Pons (tissue), 1 donor: ENCODE measurements at regions not wholly inside any gene's neighbourhood (a gene's known extent, or its start where the extent isn't known, plus 50 kb on each side); places are given as distances from the start of the nearest gene placed in this dataset.
"Not testable (repeated sequence)": the region's sequence is repeated elsewhere in the genome, so short reads cannot be mapped to it uniquely, and the experiment has no call there.

Experiments
- DNase-seq: peaks from one replicate; pipeline ENCODE4 v3.0.0-alpha.2; 2016; ENCODE audit warnings: low spot score

GRCh38 chr5:12570688-12571087 lies 666.4 kb upstream of the CTNND2 start:
- no peak for DNase-seq

DNA sequence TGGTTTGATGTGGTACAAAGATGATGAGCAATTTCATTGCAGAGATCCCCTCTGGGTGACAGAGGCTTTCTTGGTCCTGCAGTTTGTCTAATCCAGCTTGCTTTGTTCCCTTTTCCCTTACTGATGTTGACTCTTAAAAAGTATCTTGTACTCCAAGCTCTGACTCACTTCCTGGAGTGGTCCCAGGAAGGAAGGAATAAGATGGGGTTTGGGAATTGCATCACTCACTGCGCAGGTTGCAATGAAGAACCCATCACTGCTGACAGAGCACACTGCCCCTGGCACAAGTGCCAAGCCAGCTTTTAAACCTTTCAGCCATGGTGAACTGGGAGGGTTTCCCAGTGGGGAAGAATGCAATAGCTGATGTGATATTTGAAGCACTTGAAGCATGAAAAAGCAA lies 662.2 kb upstream of the CTNND2 start:
- no peak for DNase-seq

DNA sequence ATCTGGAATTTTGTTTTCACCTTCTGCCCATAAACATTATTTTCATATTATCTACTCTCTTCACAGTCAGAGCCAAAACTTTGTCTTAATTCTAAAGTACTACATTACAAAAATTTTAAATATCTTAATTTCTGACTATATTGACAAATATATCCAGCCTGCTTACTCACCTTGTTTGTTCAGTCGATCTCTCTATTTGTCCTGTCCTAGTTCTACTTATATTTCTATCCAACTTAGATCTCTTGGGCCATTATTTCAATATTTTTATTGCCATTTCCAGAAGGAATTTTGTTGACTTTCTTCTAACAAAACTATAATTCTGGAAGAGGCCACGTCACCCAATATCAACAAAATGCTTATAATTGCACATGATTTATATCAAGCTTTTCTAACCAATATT lies 652.8 kb upstream of the CTNND2 start:
- no peak for DNase-seq

DNA sequence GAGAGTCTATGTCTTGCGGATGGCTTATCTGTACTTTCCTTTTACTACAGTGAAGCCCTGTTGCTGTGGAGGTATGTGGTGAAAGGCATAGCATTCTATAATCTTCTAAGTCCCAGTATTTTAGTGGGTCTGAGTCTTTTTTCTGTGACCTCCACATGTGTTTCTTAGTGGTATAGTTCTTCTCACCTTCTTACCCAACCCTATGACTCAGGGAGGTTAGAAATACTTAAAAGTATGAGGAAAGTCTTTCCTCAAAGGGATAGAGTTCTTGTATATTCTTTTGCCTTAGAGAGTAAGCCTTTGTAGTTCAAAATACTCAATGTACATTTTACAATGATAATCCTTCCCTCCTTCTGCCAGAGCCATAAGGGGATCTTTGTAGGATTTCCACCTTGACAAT lies 621.9 kb upstream of the CTNND2 start:
- no peak for DNase-seq

- DNase-seq: no peak
Observed at GRCh38 chr5:12522116-12522515, 617.9 kb upstream of the CTNND2 start.

DNA sequence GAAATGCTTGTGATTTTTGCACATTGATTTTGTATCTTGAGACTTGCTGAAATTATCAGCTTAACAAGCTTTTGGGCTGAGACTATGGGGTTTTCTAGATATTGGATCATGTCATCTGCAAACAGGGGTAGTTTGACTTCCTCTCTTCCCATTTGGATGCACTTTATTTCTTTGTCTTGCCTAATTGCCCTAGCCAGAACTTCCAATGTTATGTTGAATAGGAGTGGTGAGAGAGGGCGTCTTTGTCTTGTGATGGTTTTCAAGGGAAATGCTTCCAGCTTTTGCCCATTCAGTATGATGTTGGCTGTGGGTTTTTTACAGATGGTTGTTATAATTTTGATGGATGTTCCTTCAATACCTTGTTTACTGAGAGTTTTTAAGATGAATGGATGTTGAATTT lies 600.7 kb upstream of the CTNND2 start:
- not testable (repeated sequence) for DNase-seq

DNA sequence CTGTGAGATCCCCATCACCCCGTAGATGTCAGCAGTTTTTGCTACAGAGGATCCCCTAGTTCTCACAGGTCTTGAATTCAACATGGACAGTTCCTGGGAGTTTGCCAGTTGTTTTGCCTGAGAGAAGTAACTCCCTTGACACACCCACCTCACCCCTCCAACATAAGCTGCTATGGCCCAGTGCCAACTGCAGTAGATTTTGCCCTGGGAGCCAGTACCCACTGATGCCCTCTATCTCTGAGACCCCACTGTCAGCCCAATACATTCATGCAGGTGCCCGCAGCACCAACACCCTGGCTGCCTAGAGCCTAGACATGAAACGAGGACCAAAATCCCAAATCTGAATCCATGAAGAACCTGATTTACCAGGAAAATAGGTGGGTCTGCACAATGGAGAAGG lies 583.9 kb upstream of the CTNND2 start:
- no peak for DNase-seq

- no peak for DNase-seq
Observed at GRCh38 chr5:12480487-12480886, 576.2 kb upstream of the CTNND2 start.

- no peak for DNase-seq
Observed at GRCh38 chr5:12477554-12477953, 573.3 kb upstream of the CTNND2 start.

DNA sequence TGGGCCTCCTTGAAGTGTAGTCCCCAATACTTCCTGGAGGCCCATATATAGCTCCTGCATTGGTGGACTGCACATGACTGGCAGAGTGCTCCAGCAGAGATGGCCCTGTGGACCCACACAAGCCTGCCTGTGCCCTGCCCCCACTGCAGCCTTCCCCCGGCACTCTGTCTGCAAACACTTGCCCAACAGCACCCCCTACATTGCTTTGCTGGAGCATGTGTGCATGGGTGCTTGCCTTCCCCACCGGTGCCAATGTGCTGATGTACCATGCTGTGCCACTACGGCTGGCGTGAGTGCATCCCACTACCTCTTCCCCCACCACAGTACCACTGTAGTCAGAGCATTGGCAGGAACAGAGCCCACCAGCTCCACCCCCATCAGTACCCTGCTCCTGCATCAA lies 563.6 kb upstream of the CTNND2 start:
- DNase-seq: no peak

GRCh38 chr5:12460493-12461261 lies 556.4 kb upstream of the CTNND2 start:
- DNase-seq: no peak

DNA sequence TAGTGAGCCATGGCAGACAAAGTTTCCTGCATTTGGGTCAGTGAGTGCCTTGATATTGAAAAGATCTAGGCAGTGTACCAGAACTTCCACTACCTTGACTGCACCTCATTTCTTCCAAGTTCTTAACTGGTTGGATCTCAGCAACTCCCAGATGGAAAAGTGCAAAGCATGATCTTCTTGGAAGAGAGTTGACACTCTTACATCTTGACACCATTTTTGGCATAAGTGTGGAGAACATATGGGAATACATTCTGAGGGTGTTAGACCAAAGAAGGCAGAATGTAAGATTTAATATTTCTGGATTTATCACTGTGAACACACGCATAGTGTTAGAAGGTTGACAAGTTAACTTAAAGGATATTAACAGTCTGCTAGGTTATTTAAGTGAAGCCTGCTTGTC lies 555.1 kb upstream of the CTNND2 start:
- no peak for DNase-seq

DNA sequence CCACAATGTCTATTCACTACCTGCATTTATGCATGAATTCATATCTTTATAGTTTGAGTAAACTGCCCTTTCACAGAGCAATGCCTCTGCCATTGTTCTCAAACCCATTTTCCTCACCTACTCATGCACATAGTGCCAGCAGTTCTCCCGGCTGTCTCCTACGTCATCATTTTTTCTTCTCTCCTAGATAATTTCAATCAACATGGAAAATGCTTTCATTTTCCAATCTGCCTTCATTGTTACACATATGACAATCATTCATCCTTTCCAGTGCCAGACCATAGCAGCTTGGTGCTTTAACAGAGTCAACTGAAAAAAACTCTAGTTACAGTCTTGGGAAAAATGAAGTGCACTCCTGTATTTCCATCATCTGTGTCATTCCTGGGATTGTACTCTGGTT lies 514.8 kb upstream of the CTNND2 start:
- no peak for DNase-seq

DNA sequence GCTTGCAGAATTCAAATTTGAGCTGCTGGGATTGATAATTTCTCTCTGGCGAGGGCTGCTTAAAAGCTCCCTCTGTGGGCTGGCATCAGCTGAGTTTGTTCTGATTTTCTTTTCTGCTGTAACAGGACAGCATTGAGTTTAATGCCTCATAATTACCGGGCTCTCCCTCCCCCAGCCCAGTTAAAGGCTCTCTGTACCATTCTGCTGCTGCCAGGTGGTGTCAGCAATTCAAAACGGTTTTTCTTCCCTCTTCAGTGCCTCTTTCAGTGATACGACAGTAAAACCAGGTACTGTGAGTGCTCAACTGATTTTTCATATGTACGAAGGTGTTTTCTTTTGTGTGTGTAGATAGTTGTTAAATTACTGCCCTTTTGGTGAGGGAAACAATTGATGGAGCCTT lies 509.3 kb upstream of the CTNND2 start:
- DNase-seq: no peak

GRCh38 chr5:12413075-12413474 lies 508.8 kb upstream of the CTNND2 start:
- DNase-seq: no peak

GRCh38 chr5:12399868-12400267 lies 495.6 kb upstream of the CTNND2 start:
- no peak for DNase-seq

- no peak for DNase-seq
Observed at GRCh38 chr5:12392246-12392645, 488.0 kb upstream of the CTNND2 start.

DNA sequence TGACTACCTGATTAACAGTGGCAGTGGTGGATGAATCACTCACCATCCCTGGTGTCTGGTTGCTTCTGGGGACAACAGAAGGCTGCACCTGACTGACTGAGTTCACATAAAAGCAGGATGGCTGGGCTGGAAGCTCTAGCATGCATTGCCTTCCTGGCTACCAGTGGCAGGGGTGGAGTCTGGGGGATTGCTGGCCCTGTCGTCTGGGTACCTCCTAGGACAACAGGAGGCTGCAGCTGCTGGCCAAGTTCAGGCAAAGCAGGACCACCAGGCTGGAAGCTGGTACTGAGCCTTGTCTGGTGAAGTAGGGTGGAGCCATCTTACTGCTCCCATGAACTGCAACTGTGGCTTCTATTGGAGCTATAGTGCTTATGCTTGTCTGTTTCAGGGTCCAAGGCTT lies 480.8 kb upstream of the CTNND2 start:
- no peak for DNase-seq

DNA sequence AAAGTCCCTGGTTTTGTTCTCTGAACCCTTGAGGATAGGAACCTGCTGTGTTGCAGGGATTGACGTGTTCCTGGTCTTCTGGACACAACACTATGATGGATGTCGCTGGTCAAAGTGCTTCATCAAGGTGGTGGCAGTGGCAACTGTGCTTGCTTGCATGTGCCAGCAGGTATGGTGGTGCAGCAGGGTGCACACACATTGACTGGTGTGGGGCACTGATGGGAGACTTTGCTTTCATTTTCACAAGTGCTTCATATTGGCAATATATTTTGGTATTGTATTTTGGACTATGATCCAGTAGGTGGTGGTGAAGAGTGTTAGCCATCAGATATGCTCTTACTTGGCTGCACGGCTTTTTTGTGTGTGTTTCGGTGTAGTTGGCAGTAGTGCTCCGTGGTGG lies 479.8 kb upstream of the CTNND2 start:
- no peak for DNase-seq

DNA sequence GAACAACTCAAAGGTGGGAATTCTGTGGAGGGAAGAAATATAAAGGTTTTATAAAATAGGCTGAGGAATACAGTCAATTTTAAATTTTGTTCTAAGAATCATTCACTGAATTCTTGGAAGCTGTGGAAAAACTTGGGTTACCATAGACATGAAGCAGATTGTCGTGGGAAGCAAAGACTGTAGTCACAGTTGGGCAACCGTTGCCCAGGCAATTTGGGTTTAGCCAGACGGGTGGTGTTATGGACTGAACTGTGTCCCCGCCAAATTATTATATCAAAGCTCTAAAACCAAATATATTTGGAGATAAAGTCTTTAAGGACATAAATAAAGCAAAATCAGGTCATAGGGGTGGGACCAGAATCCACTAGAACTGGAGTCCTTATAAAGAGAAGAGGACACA lies 463.7 kb upstream of the CTNND2 start:
- DNase-seq: no peak

DNA sequence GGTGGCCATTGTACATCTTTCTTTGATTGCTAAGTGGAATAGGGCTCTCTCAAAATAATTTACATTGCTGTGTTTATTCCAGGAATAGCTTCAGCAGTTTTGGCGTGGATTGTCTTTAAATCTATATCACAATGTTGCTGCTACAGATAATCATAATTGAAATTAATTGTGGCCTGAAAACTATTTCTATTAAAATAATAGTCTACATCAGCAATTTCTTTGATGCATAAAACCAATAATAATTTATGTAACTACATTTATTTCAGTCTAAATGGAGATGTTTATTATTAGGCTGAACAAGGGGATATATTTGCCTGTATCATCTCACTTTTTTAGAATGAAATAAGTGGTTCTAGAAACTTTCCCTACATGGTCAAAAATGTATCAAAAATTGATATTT lies 456.0 kb upstream of the CTNND2 start:
- DNase-seq: no peak

- no peak for DNase-seq
Observed at GRCh38 chr5:12358371-12359090, 454.3 kb upstream of the CTNND2 start.

- DNase-seq: no peak
Observed at GRCh38 chr5:12357626-12358025, 453.4 kb upstream of the CTNND2 start.

DNA sequence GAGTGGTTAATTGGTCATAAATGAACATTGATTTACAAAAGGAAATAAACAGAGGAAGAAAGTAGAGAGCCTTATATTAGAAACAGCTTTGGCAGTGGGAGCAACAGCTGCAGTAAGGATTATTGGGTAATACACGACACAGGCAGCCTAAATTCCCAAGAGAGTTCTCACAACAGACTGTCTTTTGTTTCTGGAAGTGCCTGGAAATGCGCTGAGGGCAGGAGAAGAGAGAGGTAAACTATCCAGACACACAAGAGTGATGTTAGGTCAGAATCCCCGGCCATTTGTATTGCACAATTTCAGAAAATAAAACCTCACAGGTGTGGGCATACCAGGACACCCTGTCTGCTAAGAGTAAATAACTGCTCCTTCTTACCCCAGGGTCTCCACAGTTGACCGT lies 450.4 kb upstream of the CTNND2 start:
- DNase-seq: no peak
